ENCODE measurements at regions not wholly inside any gene's neighbourhood (a gene's known extent, or its start where the extent isn't known, plus 50 kb on each side); places are given as distances from the start of the nearest gene placed in this dataset.

- no CpG with 5 or more reads among the region's 1 CpG for WGBS (ENCODE audit: insufficient coverage)
- DNase-seq (ENCODE audit: low read depth in 4 of 6, low spot score in 6 of 6): no peak
Observed at GRCh38 chr6:144588697-144589325, 303.7 kb downstream of the UTRN start.

GRCh38 chr6:144590532-144590931, 305.4 kb downstream of the UTRN start:
- no CpG with 5 or more reads among the region's 4 CpGs for WGBS (ENCODE audit: insufficient coverage)
- Histone ChIP-seq H3K9me3 (ENCODE audit: control insufficient read depth, insufficient read depth, low read length) (no peaks in the 10 kb centered on the region), H3K27me3 (ENCODE audit: control insufficient read depth, insufficient read depth, low read length) (no peaks in the 10 kb centered on the region), H3K36me3 (ENCODE audit: control insufficient read depth, insufficient read depth, low read length) (no peaks in the 10 kb centered on the region), H3K4me1 (ENCODE audit: control insufficient read depth, insufficient read depth, low read length) (no peaks in the 10 kb centered on the region), H3K4me3 (ENCODE audit: low read depth, low read length) (no peak overlapping the region), H3K27ac (ENCODE audit: low read depth, low read length) (no peak overlapping the region)
- peak in 1 of 6 donors; percentile 20 for DNase-seq (ENCODE audit: low read depth in 4 of 6, low spot score in 6 of 6)

More at GRCh38 chr6:144588697-144589325, 303.7 kb downstream of the UTRN start:
- H3K27me3 ChIP-seq (ENCODE audit: control insufficient read depth, insufficient read depth, low read length): no peaks in the 10 kb centered on the region
- H3K27ac ChIP-seq (ENCODE audit: low read depth, low read length): no peak overlapping the region
- no peak overlapping the region for H3K4me3 ChIP-seq (ENCODE audit: low read depth, low read length)
- H3K4me1 ChIP-seq (ENCODE audit: control insufficient read depth, insufficient read depth, low read length): no peaks in the 10 kb centered on the region
- H3K36me3 ChIP-seq (ENCODE audit: control insufficient read depth, insufficient read depth, low read length): no peaks in the 10 kb centered on the region
- H3K9me3 ChIP-seq (ENCODE audit: control insufficient read depth, insufficient read depth, low read length): no peaks in the 10 kb centered on the region

GRCh38 chr6:144593392-144593791, 308.3 kb downstream of the UTRN start:
- H3K36me3 ChIP-seq (ENCODE audit: control insufficient read depth, insufficient read depth, low read length): no peaks in the 10 kb centered on the region
- no peaks in the 10 kb centered on the region for H3K27me3 ChIP-seq (ENCODE audit: control insufficient read depth, insufficient read depth, low read length)
- no peak for DNase-seq (ENCODE audit: low read depth in 4 of 6, low spot score in 6 of 6)
- H3K4me1 ChIP-seq (ENCODE audit: control insufficient read depth, insufficient read depth, low read length): no peaks in the 10 kb centered on the region
- no CpG with 5 or more reads among the region's 1 CpG for WGBS (ENCODE audit: insufficient coverage)
- no peak overlapping the region for H3K27ac ChIP-seq (ENCODE audit: low read depth, low read length)
- no peaks in the 10 kb centered on the region for H3K9me3 ChIP-seq (ENCODE audit: control insufficient read depth, insufficient read depth, low read length)
- H3K4me3 ChIP-seq (ENCODE audit: low read depth, low read length): no peak overlapping the region

GRCh38 chr6:144594585-144594984, 309.4 kb downstream of the UTRN start:
- WGBS (ENCODE audit: insufficient coverage): no CpG with 5 or more reads among the region's 1 CpG

GRCh38 chr6:144595266-144595665, 310.1 kb downstream of the UTRN start:
- no peak for DNase-seq (ENCODE audit: low read depth in 4 of 6, low spot score in 6 of 6)
- Histone ChIP-seq H3K4me3 (ENCODE audit: low read depth, low read length) (no peak overlapping the region), H3K27me3 (ENCODE audit: control insufficient read depth, insufficient read depth, low read length) (no peaks in the 10 kb centered on the region), H3K9me3 (ENCODE audit: control insufficient read depth, insufficient read depth, low read length) (no peaks in the 10 kb centered on the region), H3K36me3 (ENCODE audit: control insufficient read depth, insufficient read depth, low read length) (no peaks in the 10 kb centered on the region), H3K27ac (ENCODE audit: low read depth, low read length) (no peak overlapping the region), H3K4me1 (ENCODE audit: control insufficient read depth, insufficient read depth, low read length) (no peaks in the 10 kb centered on the region)
- 72% methylated on average over 2 of the region's 3 CpGs for WGBS (ENCODE audit: insufficient coverage)

More at GRCh38 chr6:144594585-144594984, 309.4 kb downstream of the UTRN start:
- Histone ChIP-seq H3K4me3 (ENCODE audit: low read depth, low read length) (no peak overlapping the region), H3K27ac (ENCODE audit: low read depth, low read length) (no peak overlapping the region), H3K9me3 (ENCODE audit: control insufficient read depth, insufficient read depth, low read length) (no peaks in the 10 kb centered on the region), H3K27me3 (ENCODE audit: control insufficient read depth, insufficient read depth, low read length) (no peaks in the 10 kb centered on the region), H3K36me3 (ENCODE audit: control insufficient read depth, insufficient read depth, low read length) (no peaks in the 10 kb centered on the region), H3K4me1 (ENCODE audit: control insufficient read depth, insufficient read depth, low read length) (no peaks in the 10 kb centered on the region)
- DNase-seq (ENCODE audit: low read depth in 4 of 6, low spot score in 6 of 6): no peak

- Histone ChIP-seq H3K4me3 (ENCODE audit: low read depth, low read length) (no peak overlapping the region), H3K27me3 (ENCODE audit: control insufficient read depth, insufficient read depth, low read length) (no peaks in the 10 kb centered on the region), H3K27ac (ENCODE audit: low read depth, low read length) (no peak overlapping the region), H3K36me3 (ENCODE audit: control insufficient read depth, insufficient read depth, low read length) (no peaks in the 10 kb centered on the region), H3K4me1 (ENCODE audit: control insufficient read depth, insufficient read depth, low read length) (no peaks in the 10 kb centered on the region), H3K9me3 (ENCODE audit: control insufficient read depth, insufficient read depth, low read length) (peaks cover 4% of the 10 kb centered on the region)
- DNase-seq (ENCODE audit: low read depth in 4 of 6, low spot score in 6 of 6): no peak
Observed at GRCh38 chr6:144597511-144597910, 312.4 kb downstream of the UTRN start.

- WGBS (ENCODE audit: insufficient coverage): no CpG with 5 or more reads among the region's 1 CpG
- DNase-seq (ENCODE audit: low read depth in 4 of 6, low spot score in 6 of 6): no peak
Observed at GRCh38 chr6:144599615-144600014, 314.5 kb downstream of the UTRN start.

GRCh38 chr6:144601221-144601620, 316.1 kb downstream of the UTRN start:
- Histone ChIP-seq H3K27me3 (ENCODE audit: control insufficient read depth, insufficient read depth, low read length) (no peaks in the 10 kb centered on the region), H3K4me3 (ENCODE audit: low read depth, low read length) (no peak overlapping the region), H3K9me3 (ENCODE audit: control insufficient read depth, insufficient read depth, low read length) (peaks cover 4% of the 10 kb centered on the region), H3K36me3 (ENCODE audit: control insufficient read depth, insufficient read depth, low read length) (no peaks in the 10 kb centered on the region), H3K4me1 (ENCODE audit: control insufficient read depth, insufficient read depth, low read length) (no peaks in the 10 kb centered on the region), H3K27ac (ENCODE audit: low read depth, low read length) (no peak overlapping the region)
- no peak for DNase-seq (ENCODE audit: low read depth in 4 of 6, low spot score in 6 of 6)
- WGBS (ENCODE audit: insufficient coverage): 100% methylated on average over 1 of the region's 2 CpGs

More at GRCh38 chr6:144599615-144600014, 314.5 kb downstream of the UTRN start:
- Histone ChIP-seq H3K27me3 (ENCODE audit: control insufficient read depth, insufficient read depth, low read length) (no peaks in the 10 kb centered on the region), H3K9me3 (ENCODE audit: control insufficient read depth, insufficient read depth, low read length) (peaks cover 4% of the 10 kb centered on the region), H3K4me1 (ENCODE audit: control insufficient read depth, insufficient read depth, low read length) (no peaks in the 10 kb centered on the region), H3K27ac (ENCODE audit: low read depth, low read length) (no peak overlapping the region), H3K4me3 (ENCODE audit: low read depth, low read length) (no peak overlapping the region), H3K36me3 (ENCODE audit: control insufficient read depth, insufficient read depth, low read length) (no peaks in the 10 kb centered on the region)

- Histone ChIP-seq H3K9me3 (ENCODE audit: control insufficient read depth, insufficient read depth, low read length) (peaks cover 4% of the 10 kb centered on the region), H3K27me3 (ENCODE audit: control insufficient read depth, insufficient read depth, low read length) (no peaks in the 10 kb centered on the region), H3K36me3 (ENCODE audit: control insufficient read depth, insufficient read depth, low read length) (no peaks in the 10 kb centered on the region), H3K27ac (ENCODE audit: low read depth, low read length) (no peak overlapping the region), H3K4me1 (ENCODE audit: control insufficient read depth, insufficient read depth, low read length) (no peaks in the 10 kb centered on the region), H3K4me3 (ENCODE audit: low read depth, low read length) (no peak overlapping the region)
- WGBS (ENCODE audit: insufficient coverage): no CpG with 5 or more reads among the region's 3 CpGs
- DNase-seq (ENCODE audit: low read depth in 4 of 6, low spot score in 6 of 6): no peak
Observed at GRCh38 chr6:144602523-144603180, 317.5 kb downstream of the UTRN start.

GRCh38 chr6:144606083-144606482, 320.9 kb downstream of the UTRN start:
- H3K27me3 ChIP-seq (ENCODE audit: control insufficient read depth, insufficient read depth, low read length): no peaks in the 10 kb centered on the region
- no peaks in the 10 kb centered on the region for H3K36me3 ChIP-seq (ENCODE audit: control insufficient read depth, insufficient read depth, low read length)
- no peak overlapping the region for H3K4me3 ChIP-seq (ENCODE audit: low read depth, low read length)
- peak in 1 of 6 donors; percentile 36 for DNase-seq (ENCODE audit: low read depth in 4 of 6, low spot score in 6 of 6)
- H3K27ac ChIP-seq (ENCODE audit: low read depth, low read length): no peak overlapping the region
- no CpG with 5 or more reads among the region's 2 CpGs for WGBS (ENCODE audit: insufficient coverage)
- peaks cover 2% of the 10 kb centered on the region for H3K9me3 ChIP-seq (ENCODE audit: control insufficient read depth, insufficient read depth, low read length)
- no peaks in the 10 kb centered on the region for H3K4me1 ChIP-seq (ENCODE audit: control insufficient read depth, insufficient read depth, low read length)
